ENCODE measurements at regions not wholly inside any gene's neighbourhood (a gene's known extent, or its start where the extent isn't known, plus 50 kb on each side); places are given as distances from the start of the nearest gene placed in this dataset.

- no peaks in the 10 kb centered on the region for H3K36me3 ChIP-seq (ENCODE audit: low read depth, missing control alignments)
- H3K9me3 ChIP-seq: no peaks in the 10 kb centered on the region
- no peak overlapping the region for H3K4me3 ChIP-seq
- no peak overlapping the region for H3K27ac ChIP-seq
- no peak for TF ChIP-seq POLR2A (IDR thresholded peaks at IDR 0.05)
- TF ChIP-seq, protein P1, sequence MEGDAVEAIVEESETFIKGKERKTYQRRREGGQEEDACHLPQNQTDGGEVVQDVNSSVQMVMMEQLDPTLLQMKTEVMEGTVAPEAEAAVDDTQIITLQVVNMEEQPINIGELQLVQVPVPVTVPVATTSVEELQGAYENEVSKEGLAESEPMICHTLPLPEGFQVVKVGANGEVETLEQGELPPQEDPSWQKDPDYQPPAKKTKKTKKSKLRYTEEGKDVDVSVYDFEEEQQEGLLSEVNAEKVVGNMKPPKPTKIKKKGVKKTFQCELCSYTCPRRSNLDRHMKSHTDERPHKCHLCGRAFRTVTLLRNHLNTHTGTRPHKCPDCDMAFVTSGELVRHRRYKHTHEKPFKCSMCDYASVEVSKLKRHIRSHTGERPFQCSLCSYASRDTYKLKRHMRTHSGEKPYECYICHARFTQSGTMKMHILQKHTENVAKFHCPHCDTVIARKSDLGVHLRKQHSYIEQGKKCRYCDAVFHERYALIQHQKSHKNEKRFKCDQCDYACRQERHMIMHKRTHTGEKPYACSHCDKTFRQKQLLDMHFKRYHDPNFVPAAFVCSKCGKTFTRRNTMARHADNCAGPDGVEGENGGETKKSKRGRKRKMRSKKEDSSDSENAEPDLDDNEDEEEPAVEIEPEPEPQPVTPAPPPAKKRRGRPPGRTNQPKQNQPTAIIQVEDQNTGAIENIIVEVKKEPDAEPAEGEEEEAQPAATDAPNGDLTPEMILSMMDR (IDR thresholded peaks at IDR 0.05): no peak
- WGBS, 2 donors: 84 to 93% methylated on average over 2 of the region's 2 CpGs
- intact Hi-C loops (cut with DNase I; ENCODE audit: low total_unique reads): no loop called here
- no peak for DNase-seq
- no peaks in the 10 kb centered on the region for H3K4me1 ChIP-seq
- no peaks in the 10 kb centered on the region for H3K27me3 ChIP-seq
Measured at GRCh38 chr4:130698251-130698650, 1602.3 kb downstream of the C4orf33 start.

DNA sequence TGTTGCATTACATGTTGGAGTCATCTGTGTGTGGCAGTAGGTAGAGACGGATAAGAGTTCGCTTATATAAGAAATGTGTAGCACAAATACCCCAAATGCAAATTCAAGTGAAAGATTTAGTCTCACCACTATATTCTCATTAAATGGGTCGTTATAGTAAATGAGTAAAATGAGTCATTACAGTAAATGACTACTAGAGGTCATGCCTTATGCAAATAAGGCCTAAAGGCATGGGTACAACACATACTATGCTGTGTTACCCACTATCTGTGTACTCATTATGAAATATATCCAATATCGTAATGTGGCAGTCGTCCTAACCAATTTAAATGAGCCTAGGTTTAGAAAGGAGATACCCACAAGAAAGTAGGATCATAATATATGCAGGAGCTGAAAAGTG lies 1603.1 kb downstream of the C4orf33 start:
- intact Hi-C loops (cut with DNase I; ENCODE audit: low total_unique reads): no loop called here
- H3K27me3 ChIP-seq: no peaks in the 10 kb centered on the region
- WGBS, 2 donors: 50 to 77% methylated on average over 5 of the region's 5 CpGs
- H3K27ac ChIP-seq: no peak overlapping the region
- H3K4me1 ChIP-seq: no peaks in the 10 kb centered on the region
- TF ChIP-seq POLR2A (IDR thresholded peaks at IDR 0.05): no peak
- TF ChIP-seq, protein P1 (IDR thresholded peaks at IDR 0.05): no peak
- H3K36me3 ChIP-seq (ENCODE audit: low read depth, missing control alignments): no peaks in the 10 kb centered on the region
- no peak for DNase-seq
- H3K4me3 ChIP-seq: no peak overlapping the region
- no peaks in the 10 kb centered on the region for H3K9me3 ChIP-seq

DNA sequence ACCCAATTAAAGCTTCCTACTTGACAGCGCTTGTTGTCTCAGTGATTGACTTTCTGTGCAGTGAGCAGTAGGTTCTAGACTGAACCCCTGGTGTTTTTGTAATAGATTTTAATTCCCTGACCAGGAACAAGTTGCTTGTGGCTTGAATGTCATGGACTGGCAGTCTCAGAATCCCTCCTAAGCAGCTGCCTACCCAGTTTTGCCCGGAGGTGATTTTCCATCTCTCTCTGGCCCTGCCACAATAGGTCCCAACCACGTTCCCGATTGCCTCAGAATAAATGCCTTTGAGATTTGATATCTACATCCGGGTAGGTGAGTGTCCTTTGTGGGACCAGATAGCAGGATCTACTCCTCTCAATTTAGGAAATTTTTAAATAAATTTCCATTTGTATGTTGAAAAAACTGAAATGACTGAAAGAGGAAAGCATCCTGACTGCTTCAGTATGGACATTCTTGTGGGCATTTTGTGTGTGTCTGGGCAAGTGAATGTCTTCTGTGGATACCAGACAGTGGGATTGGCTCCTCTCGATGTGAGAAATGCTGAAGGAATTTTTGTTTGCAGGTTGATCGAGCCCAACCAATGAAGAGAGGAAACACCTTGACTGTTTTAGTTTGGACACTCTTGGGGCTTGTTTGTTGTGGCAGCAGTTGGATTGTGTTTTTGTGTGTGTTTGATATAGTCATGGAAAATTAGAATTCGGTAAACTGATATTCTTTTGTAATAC lies 1607.4 kb downstream of the C4orf33 start:
- DNase-seq: no peak
- Histone ChIP-seq H3K27ac (no peak overlapping the region), H3K27me3 (no peaks in the 10 kb centered on the region), H3K36me3 (ENCODE audit: low read depth, missing control alignments) (no peaks in the 10 kb centered on the region), H3K4me1 (no peaks in the 10 kb centered on the region), H3K4me3 (no peak overlapping the region), H3K9me3 (no peaks in the 10 kb centered on the region)
- WGBS, 2 donors: 86 to 88% methylated on average over 8 of the region's 8 CpGs
- TF ChIP-seq, protein P1 (IDR thresholded peaks at IDR 0.05): no peak
- TF ChIP-seq POLR2A (IDR thresholded peaks at IDR 0.05): no peak
- intact Hi-C loops (cut with DNase I; ENCODE audit: low total_unique reads): no loop called here

DNA sequence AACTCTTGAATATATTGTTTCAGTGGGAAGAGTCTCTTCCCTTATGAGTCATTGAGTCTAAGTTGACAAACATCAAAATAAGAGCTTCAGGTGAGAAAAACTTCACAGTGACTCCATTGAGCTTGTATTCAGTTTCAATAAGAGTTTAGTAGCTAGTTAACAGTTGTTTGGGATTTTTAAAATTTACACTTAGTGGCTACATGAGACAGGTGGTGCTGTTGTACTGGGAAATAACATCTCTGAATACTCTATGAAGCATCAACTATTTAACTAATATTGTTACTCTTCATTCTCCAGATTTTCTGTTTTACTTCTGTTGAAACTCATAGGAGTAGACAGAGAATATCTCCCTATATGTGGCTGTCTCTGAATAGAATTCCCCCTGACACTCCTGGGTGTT lies 1609.1 kb downstream of the C4orf33 start:
- no peaks in the 10 kb centered on the region for H3K27me3 ChIP-seq
- no peak overlapping the region for H3K27ac ChIP-seq
- no peak overlapping the region for H3K4me3 ChIP-seq
- no peak for TF ChIP-seq POLR2A (IDR thresholded peaks at IDR 0.05)
- TF ChIP-seq, protein P1 (IDR thresholded peaks at IDR 0.05): no peak
- no peaks in the 10 kb centered on the region for H3K9me3 ChIP-seq
- DNase-seq: no peak
- H3K4me1 ChIP-seq: no peaks in the 10 kb centered on the region
- intact Hi-C loops (cut with DNase I; ENCODE audit: low total_unique reads): no loop called here
- H3K36me3 ChIP-seq (ENCODE audit: low read depth, missing control alignments): no peaks in the 10 kb centered on the region

DNA sequence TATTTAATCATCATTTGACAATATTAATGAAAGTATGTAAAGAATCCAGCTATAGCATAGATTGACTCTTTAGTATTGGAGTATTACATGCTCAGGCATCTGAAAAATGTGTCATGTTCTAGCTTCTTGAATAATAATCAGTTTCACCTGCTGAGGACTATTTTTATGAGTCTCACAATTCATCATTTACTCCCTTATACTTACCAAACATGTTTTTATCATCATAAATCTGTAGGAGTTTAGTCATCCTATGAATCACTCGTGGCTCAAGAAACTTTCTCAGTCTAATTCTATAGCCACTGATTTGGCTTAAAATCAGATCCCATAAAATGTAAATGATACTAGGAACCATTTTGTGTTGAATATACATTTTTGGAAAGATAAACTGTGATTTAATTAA lies 1616.1 kb downstream of the C4orf33 start:
- no peak for TF ChIP-seq POLR2A (IDR thresholded peaks at IDR 0.05)
- TF ChIP-seq, protein P1 (IDR thresholded peaks at IDR 0.05): no peak
- 9 to 50% methylated on average over 1 of the region's 1 CpG for WGBS, 2 donors
- Histone ChIP-seq H3K4me1 (no peaks in the 10 kb centered on the region), H3K9me3 (no peaks in the 10 kb centered on the region), H3K27ac (no peak overlapping the region), H3K36me3 (ENCODE audit: low read depth, missing control alignments) (no peaks in the 10 kb centered on the region), H3K4me3 (no peak overlapping the region), H3K27me3 (no peaks in the 10 kb centered on the region)
- intact Hi-C loops (cut with DNase I; ENCODE audit: low total_unique reads): no loop called here
- no peak for DNase-seq

Measured in testis (tissue), 2 donors.